ENCODE measurements at regions not wholly inside any gene's neighbourhood (a gene's known extent, or its start where the extent isn't known, plus 50 kb on each side); places are given as distances from the start of the nearest gene placed in this dataset.

- H3K27ac ChIP-seq = no peak overlapping the region
- DNase-seq (ENCODE audit: low spot score) = no peak
- no peak for TF ChIP-seq CTCF (IDR thresholded peaks at IDR 0.05)
- H3K4me3 ChIP-seq = no peak overlapping the region
These were observed 99.6 kb upstream of the KRR1 start for GRCh38 chr12:75611041-75611440.

- Histone ChIP-seq H3K4me3 (no peak overlapping the region), H3K27ac (no peak overlapping the region)
- DNase-seq (ENCODE audit: low spot score) = no peak
- TF ChIP-seq CTCF (IDR thresholded peaks at IDR 0.05) = no peak
These were observed 95.5 kb upstream of the KRR1 start for GRCh38 chr12:75606956-75607355.

- no peak for DNase-seq (ENCODE audit: low spot score)
- no peak for TF ChIP-seq CTCF (IDR thresholded peaks at IDR 0.05)
- Histone ChIP-seq H3K4me3 (no peak overlapping the region), H3K27ac (no peak overlapping the region)
These were observed 94.7 kb upstream of the KRR1 start for GRCh38 chr12:75606151-75606550.

GRCh38 chr12:75603475-75603874 lies 92.1 kb upstream of the KRR1 start:
- DNase-seq (ENCODE audit: low spot score) = no peak
- TF ChIP-seq CTCF (IDR thresholded peaks at IDR 0.05) = no peak
- Histone ChIP-seq H3K4me3 (no peak overlapping the region), H3K27ac (no peak overlapping the region)

- no peak overlapping the region for H3K4me3 ChIP-seq
- H3K27ac ChIP-seq = no peak overlapping the region
- no peak for TF ChIP-seq CTCF (IDR thresholded peaks at IDR 0.05)
- no peak for DNase-seq (ENCODE audit: low spot score)
These were observed 90.7 kb upstream of the KRR1 start for GRCh38 chr12:75602106-75602505.

GRCh38 chr12:75600146-75600545 lies 88.7 kb upstream of the KRR1 start:
- Histone ChIP-seq H3K4me3 (no peak overlapping the region), H3K27ac (no peak overlapping the region)
- TF ChIP-seq CTCF (IDR thresholded peaks at IDR 0.05) = no peak
- no peak for DNase-seq (ENCODE audit: low spot score)

GRCh38 chr12:75599061-75599460 lies 87.7 kb upstream of the KRR1 start:
- Histone ChIP-seq H3K4me3 (no peak overlapping the region), H3K27ac (no peak overlapping the region)
- no peak for DNase-seq (ENCODE audit: low spot score)
- TF ChIP-seq CTCF (IDR thresholded peaks at IDR 0.05) = no peak

Data from coronary artery (tissue), 2 donors.